ENCODE measurements at regions not wholly inside any gene's neighbourhood (a gene's known extent, or its start where the extent isn't known, plus 50 kb on each side); places are given as distances from the start of the nearest gene placed in this dataset.
"Not testable (repeated sequence)": the region's sequence is repeated elsewhere in the genome, so short reads cannot be mapped to it uniquely, and the experiment has no call there.

GRCh38 chr9:28127101-28127500 is 553.8 kb upstream of the C9orf72 start:
- DNase-seq = peak; percentile 9

- peak; percentile 53 for DNase-seq
Measured at GRCh38 chr9:28134446-28134976, 561.2 kb upstream of the C9orf72 start.

- peak; percentile 73 for DNase-seq
Measured at GRCh38 chr9:28135549-28135948, 562.3 kb upstream of the C9orf72 start.

- DNase-seq = no peak
Measured at GRCh38 chr9:28136113-28136512, 562.8 kb upstream of the C9orf72 start.

- DNase-seq = not testable (repeated sequence)
Measured at GRCh38 chr9:28147430-28147829, 574.1 kb upstream of the C9orf72 start.

- not testable (repeated sequence) for DNase-seq
Measured at GRCh38 chr9:28147923-28148597, 574.8 kb upstream of the C9orf72 start.

GRCh38 chr9:28149361-28150050 is 576.2 kb upstream of the C9orf72 start:
- not testable (repeated sequence) for DNase-seq

- DNase-seq = no peak
Measured at GRCh38 chr9:28155067-28155466, 581.8 kb upstream of the C9orf72 start.

GRCh38 chr9:28155671-28156070 is 582.4 kb upstream of the C9orf72 start:
- no peak for DNase-seq

GRCh38 chr9:28158451-28158850 is 585.2 kb upstream of the C9orf72 start:
- DNase-seq = no peak

- no peak for DNase-seq
Measured at GRCh38 chr9:28163619-28164018, 590.3 kb upstream of the C9orf72 start.

- no peak for DNase-seq
Measured at GRCh38 chr9:28166179-28166578, 592.9 kb upstream of the C9orf72 start.

- no peak for DNase-seq
Measured at GRCh38 chr9:28177142-28177541, 603.9 kb upstream of the C9orf72 start.

GRCh38 chr9:28177925-28178324 is 604.6 kb upstream of the C9orf72 start:
- DNase-seq = no peak

- no peak for DNase-seq
Measured at GRCh38 chr9:28179893-28180292, 606.6 kb upstream of the C9orf72 start.

- no peak for DNase-seq
Measured at GRCh38 chr9:28190981-28191380, 617.7 kb upstream of the C9orf72 start.

GRCh38 chr9:28197653-28198052 is 624.4 kb upstream of the C9orf72 start:
- no peak for DNase-seq

GRCh38 chr9:28203036-28203435 is 629.8 kb upstream of the C9orf72 start:
- no peak for DNase-seq

- no peak for DNase-seq
Measured at GRCh38 chr9:28206280-28206679, 633.0 kb upstream of the C9orf72 start.

- no peak for DNase-seq
Measured at GRCh38 chr9:28207657-28208056, 634.4 kb upstream of the C9orf72 start.

- no peak for DNase-seq
Measured at GRCh38 chr9:28209130-28209529, 635.8 kb upstream of the C9orf72 start.

GRCh38 chr9:28212979-28213378 is 639.7 kb upstream of the C9orf72 start:
- no peak for DNase-seq

- no peak for DNase-seq
Measured at GRCh38 chr9:28215536-28216299, 642.4 kb upstream of the C9orf72 start.

- DNase-seq = no peak
Measured at GRCh38 chr9:28232686-28233085, 659.4 kb upstream of the C9orf72 start.
